ENCODE measurements at regions not wholly inside any gene's neighbourhood (a gene's known extent, or its start where the extent isn't known, plus 50 kb on each side); places are given as distances from the start of the nearest gene placed in this dataset.

DNA sequence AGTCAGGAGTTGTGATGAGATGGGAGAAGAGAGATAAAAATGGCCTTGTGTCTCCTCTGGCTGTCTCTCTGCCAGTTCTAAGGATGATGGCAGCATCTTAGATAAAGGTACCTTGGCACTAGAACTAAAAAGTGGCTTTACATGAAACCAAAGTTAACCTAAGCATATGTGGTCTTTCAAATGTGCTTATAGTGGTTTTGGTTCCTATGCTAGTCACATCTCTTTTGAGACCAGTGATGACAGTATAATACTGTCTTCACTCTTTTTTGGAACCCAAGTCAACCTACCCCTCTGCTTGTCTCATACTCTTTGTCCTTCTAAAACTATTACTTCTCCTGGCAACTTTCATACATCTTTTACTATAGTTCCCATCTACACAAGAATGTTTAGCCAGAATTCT, 142.2 kb upstream of the SATB1 start:
- Histone ChIP-seq H2AFZ (ENCODE audit: insufficient read depth, low read depth, low read length, poor library complexity, severe bottlenecking) (no peak overlapping the region), H3K4me1 (ENCODE audit: control insufficient read depth in 1 of 2, insufficient read depth in 2 of 2, low read length in 2 of 2) (no peaks in the 10 kb centered on the region), H3K36me3 (replicated peaks in 1 of 2; ENCODE audit: control insufficient read depth in 1 of 2, insufficient read depth in 2 of 2, low read length in 2 of 2) (no peaks in the 10 kb centered on the region), H4K20me1 (ENCODE audit: insufficient read depth, low read length) (no peaks in the 10 kb centered on the region), H3K4me3 (replicated peaks in 1 of 3; ENCODE audit: low read depth in 2 of 3, low read length in 3 of 3) (no peak overlapping the region), H3K9ac (ENCODE audit: insufficient read depth, low read length, poor library complexity, severe bottlenecking) (no peak overlapping the region), H3K9me3 (replicated peaks in 1 of 2; ENCODE audit: control insufficient read depth in 1 of 2, insufficient read depth in 1 of 2, low read length in 2 of 2) (no peaks in the 10 kb centered on the region), H3K27me3 (ENCODE audit: control insufficient read depth in 2 of 2, insufficient read depth in 2 of 2, low read length in 2 of 2) (no peaks in the 10 kb centered on the region), H3K4me2 (replicated peaks; ENCODE audit: extremely low read depth, low read length, poor library complexity, severe bottlenecking) (no peak overlapping the region), H3K79me2 (ENCODE audit: insufficient read depth, low read length) (no peaks in the 10 kb centered on the region), H3K27ac (ENCODE audit: low read depth in 1 of 2, low read length in 2 of 2) (no peak overlapping the region)
- peaks cover 0 to 1% (median 0%) of the 10 kb centered on the region in 3 donors for H3K27me3 Mint-ChIP-seq (ENCODE audit: low read depth in 3 of 3)
- H3K4me3 Mint-ChIP-seq, result no peak overlapping the region
- H3K9me3 Mint-ChIP-seq, result peaks cover 0 to 2% (median 0%) of the 10 kb centered on the region in 7 donors
- DNase-seq, result no peak
- intact Hi-C loops (cut with micrococcal nuclease), result no loop called here
- H3K27ac Mint-ChIP-seq, result no peak overlapping the region
- no peaks in the 10 kb centered on the region for H3K4me1 Mint-ChIP-seq
- TF ChIP-seq, protein P1, sequence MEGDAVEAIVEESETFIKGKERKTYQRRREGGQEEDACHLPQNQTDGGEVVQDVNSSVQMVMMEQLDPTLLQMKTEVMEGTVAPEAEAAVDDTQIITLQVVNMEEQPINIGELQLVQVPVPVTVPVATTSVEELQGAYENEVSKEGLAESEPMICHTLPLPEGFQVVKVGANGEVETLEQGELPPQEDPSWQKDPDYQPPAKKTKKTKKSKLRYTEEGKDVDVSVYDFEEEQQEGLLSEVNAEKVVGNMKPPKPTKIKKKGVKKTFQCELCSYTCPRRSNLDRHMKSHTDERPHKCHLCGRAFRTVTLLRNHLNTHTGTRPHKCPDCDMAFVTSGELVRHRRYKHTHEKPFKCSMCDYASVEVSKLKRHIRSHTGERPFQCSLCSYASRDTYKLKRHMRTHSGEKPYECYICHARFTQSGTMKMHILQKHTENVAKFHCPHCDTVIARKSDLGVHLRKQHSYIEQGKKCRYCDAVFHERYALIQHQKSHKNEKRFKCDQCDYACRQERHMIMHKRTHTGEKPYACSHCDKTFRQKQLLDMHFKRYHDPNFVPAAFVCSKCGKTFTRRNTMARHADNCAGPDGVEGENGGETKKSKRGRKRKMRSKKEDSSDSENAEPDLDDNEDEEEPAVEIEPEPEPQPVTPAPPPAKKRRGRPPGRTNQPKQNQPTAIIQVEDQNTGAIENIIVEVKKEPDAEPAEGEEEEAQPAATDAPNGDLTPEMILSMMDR (IDR thresholded peaks at IDR 0.05), result no peak
- H3K36me3 Mint-ChIP-seq, result no peaks in the 10 kb centered on the region

DNA sequence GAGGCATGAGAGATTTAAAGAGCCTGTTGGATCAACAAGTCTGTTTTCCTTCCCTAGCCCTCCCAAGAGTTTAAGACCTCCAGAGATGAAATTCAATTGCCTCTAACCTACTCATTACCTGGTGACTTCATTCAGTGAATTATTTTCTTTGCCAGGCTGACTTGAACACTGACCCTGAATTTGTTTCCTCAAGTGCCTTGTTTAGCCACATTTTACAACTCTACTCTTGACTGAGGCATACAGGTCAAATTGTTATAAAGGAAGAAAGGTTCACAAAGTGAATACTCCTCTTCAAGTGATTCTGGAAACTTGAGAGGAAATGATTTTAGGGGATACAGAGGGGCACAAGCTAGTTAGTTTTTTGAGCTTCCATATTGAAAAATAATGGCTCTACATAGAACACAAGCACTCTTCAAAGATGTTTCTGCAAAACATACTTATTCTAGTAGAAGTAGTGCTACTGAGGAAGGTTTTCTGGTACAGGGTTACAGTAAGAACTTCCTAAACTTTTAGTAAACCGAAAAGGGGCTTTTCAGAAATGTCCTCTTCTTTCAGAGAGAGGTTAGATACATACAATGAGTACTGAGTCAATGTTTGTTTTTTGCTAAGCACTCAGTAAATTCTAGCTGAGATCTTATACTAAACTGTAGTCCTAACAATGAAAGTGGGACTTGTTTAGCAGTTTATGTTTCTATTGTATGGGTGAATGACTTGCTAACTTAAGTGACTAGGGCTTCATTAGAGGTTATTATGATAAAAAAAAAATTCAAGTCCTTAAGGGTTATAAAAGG, 137.4 kb upstream of the SATB1 start:
- H3K27me3 Mint-ChIP-seq (ENCODE audit: low read depth in 3 of 3), result peaks cover 0 to 2% (median 1%) of the 10 kb centered on the region in 3 donors
- Histone ChIP-seq H4K20me1 (ENCODE audit: insufficient read depth, low read length) (no peaks in the 10 kb centered on the region), H3K4me2 (replicated peaks; ENCODE audit: extremely low read depth, low read length, poor library complexity, severe bottlenecking) (no peak overlapping the region), H3K36me3 (replicated peaks in 1 of 2; ENCODE audit: control insufficient read depth in 1 of 2, insufficient read depth in 2 of 2, low read length in 2 of 2) (no peaks in the 10 kb centered on the region), H2AFZ (ENCODE audit: insufficient read depth, low read depth, low read length, poor library complexity, severe bottlenecking) (no peak overlapping the region), H3K79me2 (ENCODE audit: insufficient read depth, low read length) (no peaks in the 10 kb centered on the region), H3K9ac (ENCODE audit: insufficient read depth, low read length, poor library complexity, severe bottlenecking) (no peak overlapping the region), H3K27me3 (ENCODE audit: control insufficient read depth in 2 of 2, insufficient read depth in 2 of 2, low read length in 2 of 2) (no peaks in the 10 kb centered on the region), H3K9me3 (replicated peaks in 1 of 2; ENCODE audit: control insufficient read depth in 1 of 2, insufficient read depth in 1 of 2, low read length in 2 of 2) (no peaks in the 10 kb centered on the region), H3K4me1 (ENCODE audit: control insufficient read depth in 1 of 2, insufficient read depth in 2 of 2, low read length in 2 of 2) (no peaks in the 10 kb centered on the region), H3K4me3 (replicated peaks in 1 of 3; ENCODE audit: low read depth in 2 of 3, low read length in 3 of 3) (no peak overlapping the region), H3K27ac (ENCODE audit: low read depth in 1 of 2, low read length in 2 of 2) (no peak overlapping the region)
- no peak overlapping the region for H3K27ac Mint-ChIP-seq
- H3K4me3 Mint-ChIP-seq, result no peak overlapping the region
- no peaks in the 10 kb centered on the region for H3K36me3 Mint-ChIP-seq
- no CpG with 5 or more reads among the region's 1 CpG for WGBS (ENCODE audit: insufficient coverage)
- DNase-seq, result no peak
- TF ChIP-seq, protein P1 (IDR thresholded peaks at IDR 0.05), result no peak
- intact Hi-C loops (cut with micrococcal nuclease), result loop anchor here (5.0 kb wide), 2 partner anchors 195 to 200 kb away; no protein-coding TSS in a partner anchor
- H3K4me1 Mint-ChIP-seq, result peaks cover 5% of the 10 kb centered on the region
- H3K9me3 Mint-ChIP-seq, result no peaks in the 10 kb centered on the region
